Right lung (tissue), 2 donors: ENCODE measurements at regions not wholly inside any gene's neighbourhood (a gene's known extent, or its start where the extent isn't known, plus 50 kb on each side); places are given as distances from the start of the nearest gene placed in this dataset.

Source experiments
- DNase-seq, 2 donors: peaks; one replicate each; pipeline ENCODE4 v3.0.0-alpha.2; 2013

- DNase-seq, result no peak
These were observed 174.0 kb upstream of the ZNF618 start for GRCh38 chr9:113701774-113702755.

- DNase-seq, result no peak
These were observed 170.7 kb upstream of the ZNF618 start for GRCh38 chr9:113705306-113705927.

- DNase-seq, result no peak
These were observed 170.1 kb upstream of the ZNF618 start for GRCh38 chr9:113705928-113706519.

- no peak for DNase-seq
These were observed 168.0 kb upstream of the ZNF618 start for GRCh38 chr9:113707953-113708695.

GRCh38 chr9:113708821-113709713 is 167.0 kb upstream of the ZNF618 start:
- DNase-seq, result no peak

GRCh38 chr9:113709721-113710120 is 166.4 kb upstream of the ZNF618 start:
- no peak for DNase-seq

- DNase-seq, result no peak
These were observed 164.9 kb upstream of the ZNF618 start for GRCh38 chr9:113711251-113711650.

- DNase-seq, result peak in 1 of 2 donors; percentile 40
These were observed 164.1 kb upstream of the ZNF618 start for GRCh38 chr9:113712053-113712452.

GRCh38 chr9:113715086-113715485 is 161.0 kb upstream of the ZNF618 start:
- no peak for DNase-seq

- DNase-seq, result no peak
These were observed 156.2 kb upstream of the ZNF618 start for GRCh38 chr9:113719919-113720318.

- no peak for DNase-seq
These were observed 155.6 kb upstream of the ZNF618 start for GRCh38 chr9:113720495-113720894.

- DNase-seq, result no peak
These were observed 154.3 kb upstream of the ZNF618 start for GRCh38 chr9:113721856-113722255.

GRCh38 chr9:113724202-113724601 is 151.9 kb upstream of the ZNF618 start:
- no peak for DNase-seq

GRCh38 chr9:113728989-113729388 is 147.1 kb upstream of the ZNF618 start:
- DNase-seq, result no peak

GRCh38 chr9:113734826-113735225 is 141.3 kb upstream of the ZNF618 start:
- no peak for DNase-seq

- peak; percentile 38 to 56 for DNase-seq
These were observed 138.4 kb upstream of the ZNF618 start for GRCh38 chr9:113737517-113738271.

- DNase-seq, result no peak
These were observed 137.6 kb upstream of the ZNF618 start for GRCh38 chr9:113738496-113738892.

- DNase-seq, result no peak
These were observed 137.1 kb upstream of the ZNF618 start for GRCh38 chr9:113738893-113739604.
